Fibroblast of skin of abdomen (primary cell): ENCODE measurements at regions not wholly inside any gene's neighbourhood (a gene's known extent, or its start where the extent isn't known, plus 50 kb on each side); places are given as distances from the start of the nearest gene placed in this dataset.
"Not testable (repeated sequence)": the region's sequence is repeated elsewhere in the genome, so short reads cannot be mapped to it uniquely, and the experiment has no call there.

Experiments used
- DNase-seq: peaks from one replicate; pipeline ENCODE4 v3.0.0-alpha.2; 2013

DNA sequence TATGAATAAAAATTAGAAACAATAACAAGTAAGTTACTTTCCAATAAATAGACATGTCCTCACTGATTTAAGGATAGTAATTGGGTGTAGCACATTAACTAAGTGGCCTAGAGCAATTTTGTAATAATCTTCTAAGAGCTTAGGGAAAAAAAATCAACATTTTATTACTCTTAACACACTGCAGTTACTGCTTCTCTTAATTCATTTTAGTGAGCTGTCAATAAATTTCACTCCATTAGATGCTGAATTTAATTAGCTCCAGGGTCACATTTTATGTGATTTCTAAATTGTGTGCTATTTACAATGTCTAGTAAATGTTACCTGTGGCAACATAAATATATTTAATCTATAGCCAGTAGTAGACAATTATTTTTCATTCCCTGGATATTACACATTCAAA, 612.0 kb downstream of the C4orf33 start:
- DNase-seq = no peak

DNA sequence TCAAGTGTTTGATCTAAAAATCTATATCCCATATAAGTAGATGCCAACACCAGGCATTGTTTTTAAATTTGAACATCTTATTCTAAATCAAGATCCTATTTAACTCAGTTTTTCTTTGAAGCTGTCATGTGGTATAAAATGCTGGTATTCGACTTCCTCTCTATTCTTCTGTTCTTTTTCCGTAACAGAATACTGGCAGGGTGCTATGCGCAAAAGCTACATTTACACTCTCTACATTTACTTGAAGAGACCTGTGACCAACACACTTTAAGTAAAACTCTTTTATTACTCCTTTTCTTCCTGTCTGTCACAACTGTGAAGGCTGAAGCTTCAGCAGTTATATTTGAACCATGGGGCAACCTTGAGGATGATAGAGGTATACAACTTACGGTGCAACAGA, 612.8 kb downstream of the C4orf33 start:
- no peak for DNase-seq

DNA sequence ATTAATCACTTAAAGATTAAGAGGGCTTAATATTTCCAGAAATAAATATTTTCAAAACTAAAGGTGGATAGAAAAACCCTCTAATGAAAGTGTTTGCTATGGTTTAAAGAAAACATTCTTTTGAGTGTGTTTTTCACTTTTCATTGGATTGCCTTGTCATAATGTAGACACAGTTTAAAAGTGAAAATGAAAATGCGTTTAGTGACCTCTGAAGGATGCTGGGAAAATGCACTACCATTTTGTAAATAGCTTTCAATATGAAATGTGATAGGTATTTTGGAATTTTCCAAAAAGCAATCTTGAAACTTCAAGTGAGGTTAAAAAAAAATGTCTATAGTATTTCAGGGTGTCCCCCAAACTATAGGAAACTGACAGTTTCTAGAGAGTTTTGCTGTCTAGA, 642.2 kb downstream of the C4orf33 start:
- DNase-seq = no peak

DNA sequence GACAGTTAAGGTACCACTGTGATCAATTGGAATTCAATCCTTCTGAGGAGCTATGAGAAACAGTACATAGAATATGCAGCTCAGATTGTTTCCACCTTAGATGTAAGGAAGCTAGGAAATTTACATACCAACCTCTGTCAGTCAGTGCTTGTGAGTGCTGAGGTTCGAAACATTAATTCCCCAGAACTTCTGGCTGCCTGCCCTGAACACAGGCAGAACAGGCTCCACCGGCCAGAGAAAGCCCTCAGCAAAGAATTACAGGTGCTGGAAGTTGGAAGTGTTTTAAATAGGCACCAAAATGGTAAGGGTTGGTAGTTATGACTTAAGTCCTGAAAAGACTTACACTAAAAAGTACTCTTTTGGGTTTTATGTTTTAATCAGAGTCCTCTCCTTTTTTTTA, 651.8 kb downstream of the C4orf33 start:
- DNase-seq = no peak

DNA sequence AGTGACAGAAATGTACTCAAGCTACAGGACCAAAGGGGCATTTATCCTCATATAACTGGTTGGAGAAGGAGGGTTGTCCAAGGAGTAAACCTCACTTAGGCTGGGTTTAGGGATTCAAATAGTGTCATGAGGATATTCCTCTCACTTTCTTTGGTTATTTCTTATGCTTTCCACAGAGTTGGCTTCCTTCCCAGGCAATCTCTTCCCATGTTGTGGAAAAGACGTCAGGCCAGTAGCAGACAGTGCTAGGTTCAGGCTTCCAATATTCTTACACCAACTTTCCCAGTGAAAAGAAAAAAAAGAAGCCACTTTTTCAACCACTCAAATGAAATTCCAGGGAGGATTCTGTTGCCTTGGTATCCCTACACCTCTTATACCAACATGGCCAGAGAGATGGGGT, 653.0 kb downstream of the C4orf33 start:
- DNase-seq = no peak

DNA sequence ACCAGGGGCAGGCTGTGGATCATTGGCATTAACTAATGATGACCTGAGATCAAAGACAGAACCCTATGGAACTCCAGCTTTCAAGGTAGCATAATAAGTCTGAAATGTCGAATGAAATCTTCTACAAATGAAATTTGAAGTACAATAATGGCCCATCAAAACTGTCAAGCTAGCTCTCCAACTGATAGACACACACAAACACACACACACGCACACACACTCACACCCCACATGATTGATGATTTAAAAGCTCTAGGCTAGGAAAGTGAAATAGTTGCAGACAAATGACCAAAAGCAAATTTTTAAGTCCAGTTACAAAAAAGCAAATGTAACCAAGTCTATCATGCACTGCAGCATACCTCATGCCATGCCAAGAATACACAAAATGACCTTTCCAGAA, 655.7 kb downstream of the C4orf33 start:
- DNase-seq = no peak

DNA sequence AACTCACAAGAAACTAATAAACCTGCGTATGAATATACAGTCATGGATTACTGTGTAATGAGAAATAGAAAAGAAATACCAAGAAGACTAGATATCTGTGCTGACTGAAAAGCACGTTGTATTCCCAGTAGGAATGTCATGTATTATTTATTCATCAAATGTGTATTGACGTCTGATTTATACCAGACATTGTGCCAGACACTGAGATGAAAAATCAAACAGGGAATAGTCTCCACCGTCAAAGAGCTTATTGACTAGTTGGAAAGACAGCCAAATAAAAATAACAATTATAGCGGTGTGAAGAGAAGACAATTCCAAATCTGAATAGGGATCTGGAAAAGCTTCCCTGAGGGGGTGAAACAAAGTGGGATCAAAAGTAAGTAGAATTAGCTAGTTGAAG, 687.6 kb downstream of the C4orf33 start:
- no peak for DNase-seq

DNA sequence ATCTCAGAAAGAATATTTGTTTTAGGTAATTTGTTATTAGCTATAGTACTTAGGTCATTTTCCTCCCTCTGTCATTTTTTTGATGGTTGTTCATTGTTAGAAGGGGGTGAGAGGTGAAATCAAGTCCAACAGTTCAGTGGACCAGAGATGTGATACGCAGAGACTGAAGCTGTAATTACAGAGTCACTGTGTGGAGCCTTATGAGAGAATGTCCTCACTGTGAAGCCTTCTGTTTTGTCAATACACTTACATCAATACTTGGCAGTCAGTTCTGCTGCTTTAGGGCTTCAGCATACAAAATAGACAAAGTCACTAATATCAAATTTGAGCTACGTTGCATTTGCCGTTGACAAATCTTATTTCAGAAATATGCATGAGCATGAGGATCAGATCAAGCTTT, 692.5 kb downstream of the C4orf33 start:
- DNase-seq = no peak

DNA sequence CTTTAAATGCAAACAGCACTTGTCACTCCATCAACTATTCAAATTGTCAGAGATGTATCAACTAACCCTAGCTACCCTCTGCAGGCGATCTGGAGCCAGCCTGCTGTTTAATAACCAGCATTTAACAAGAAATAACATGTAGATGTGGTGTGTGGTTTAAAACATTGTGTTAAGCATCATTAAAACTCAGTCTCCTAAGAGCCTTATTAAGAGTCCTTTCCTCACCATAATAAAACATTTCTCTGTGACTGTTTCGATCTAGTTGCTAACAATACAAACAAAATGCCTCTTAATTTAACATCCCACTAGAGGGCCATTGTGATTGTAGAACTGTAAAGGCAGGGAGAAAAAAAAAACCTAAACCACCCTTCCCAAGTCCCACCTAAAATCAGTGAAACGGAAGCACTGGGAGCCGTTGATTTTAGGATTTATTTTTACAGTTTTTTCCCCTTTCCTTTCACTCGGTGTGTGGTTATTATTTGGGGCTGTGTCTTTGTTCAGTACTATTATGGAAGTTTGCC, 708.6 kb downstream of the C4orf33 start:
- DNase-seq = no peak

DNA sequence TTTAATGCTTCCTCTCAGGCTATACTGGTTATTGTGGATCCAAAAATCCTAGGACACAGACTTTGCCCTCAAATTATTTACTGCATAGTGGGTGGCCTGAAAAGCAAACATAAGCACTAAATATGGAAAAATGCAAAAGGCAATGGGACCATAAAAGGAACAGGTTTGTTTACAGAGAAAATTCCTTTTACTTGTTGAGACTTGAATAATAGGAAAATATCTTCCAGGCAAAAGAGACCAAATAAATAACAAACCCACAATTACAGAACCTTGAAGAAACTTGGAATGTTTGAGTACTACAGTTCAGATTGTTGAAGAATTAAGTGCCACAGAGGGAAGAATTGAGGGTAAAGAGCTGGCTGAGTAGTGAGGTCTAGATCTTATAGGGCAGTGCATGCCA, 711.0 kb downstream of the C4orf33 start:
- DNase-seq = no peak

DNA sequence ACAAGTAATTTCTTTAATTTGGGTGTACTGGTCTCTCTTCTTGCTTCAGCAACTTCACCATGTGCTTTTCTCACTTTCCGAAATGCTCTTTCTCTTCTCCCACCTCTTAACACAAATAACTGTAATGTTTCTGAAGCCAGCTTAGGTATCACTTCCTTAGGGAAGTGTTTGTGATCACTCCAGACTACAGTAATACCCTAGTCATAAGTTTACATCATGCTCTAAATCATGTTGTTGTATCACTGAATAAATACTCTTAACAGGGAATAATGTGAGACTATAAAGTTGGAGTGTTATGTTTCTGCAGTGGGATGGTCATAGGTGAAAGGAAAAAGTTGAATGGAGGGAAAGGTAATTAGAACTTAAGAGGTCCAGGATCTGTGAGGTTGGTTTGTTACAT, 712.3 kb downstream of the C4orf33 start:
- no peak for DNase-seq

DNA sequence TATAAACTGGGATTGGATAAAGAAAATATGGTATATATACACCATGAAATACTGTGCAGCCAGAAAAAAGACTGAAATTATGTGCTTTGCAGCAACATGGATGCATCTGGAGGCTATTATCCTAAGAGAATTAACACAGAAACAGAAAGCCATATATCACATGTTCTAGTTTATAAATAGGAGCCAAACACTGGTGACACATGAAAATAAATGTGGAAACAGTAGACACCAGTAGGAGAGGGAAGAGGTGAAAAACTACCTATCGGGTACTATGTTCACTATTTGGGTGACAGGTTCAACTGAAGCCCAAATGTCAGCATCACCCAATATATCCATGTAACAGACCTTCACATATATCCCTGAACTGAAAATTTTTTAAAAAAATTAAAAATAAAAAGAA, 725.1 kb downstream of the C4orf33 start:
- no peak for DNase-seq

DNA sequence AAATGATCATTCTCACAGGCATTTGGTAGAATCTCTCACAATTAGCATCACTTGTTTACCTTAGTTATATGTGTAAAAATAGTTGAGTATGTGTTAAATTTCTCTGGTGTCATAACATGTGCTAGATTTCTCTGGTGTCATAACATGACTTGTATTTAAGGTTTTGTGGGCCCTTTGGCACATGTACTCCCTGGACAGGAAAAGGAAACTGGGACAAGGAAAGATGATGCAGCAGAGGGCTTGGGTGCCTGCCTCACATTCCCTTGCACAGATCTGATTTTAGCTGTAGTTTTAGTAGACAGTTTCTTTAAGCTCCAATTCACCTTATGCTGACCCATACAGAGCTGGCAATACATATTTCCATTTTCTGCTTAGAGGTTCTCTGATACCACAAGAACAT, 726.0 kb downstream of the C4orf33 start:
- no peak for DNase-seq

DNA sequence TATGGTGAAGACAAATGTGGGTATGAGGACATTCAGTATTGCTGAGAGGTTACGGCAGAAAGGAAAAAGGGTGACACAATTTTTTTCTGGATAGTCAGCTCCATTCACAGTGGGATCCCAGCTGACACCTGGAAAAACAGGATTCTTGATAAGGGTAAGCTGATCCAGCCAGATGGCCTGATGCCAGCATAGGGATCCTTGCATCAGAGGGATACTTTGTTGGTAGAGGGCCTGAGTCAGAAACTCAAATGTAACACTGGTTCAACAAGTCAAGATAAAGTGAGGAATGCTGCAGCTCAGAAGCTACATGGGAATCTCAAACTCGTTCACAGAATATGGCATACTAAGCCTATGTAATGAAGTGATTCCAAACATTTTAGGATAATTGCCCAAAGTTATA, 726.7 kb downstream of the C4orf33 start:
- peak; percentile 10 for DNase-seq

DNA sequence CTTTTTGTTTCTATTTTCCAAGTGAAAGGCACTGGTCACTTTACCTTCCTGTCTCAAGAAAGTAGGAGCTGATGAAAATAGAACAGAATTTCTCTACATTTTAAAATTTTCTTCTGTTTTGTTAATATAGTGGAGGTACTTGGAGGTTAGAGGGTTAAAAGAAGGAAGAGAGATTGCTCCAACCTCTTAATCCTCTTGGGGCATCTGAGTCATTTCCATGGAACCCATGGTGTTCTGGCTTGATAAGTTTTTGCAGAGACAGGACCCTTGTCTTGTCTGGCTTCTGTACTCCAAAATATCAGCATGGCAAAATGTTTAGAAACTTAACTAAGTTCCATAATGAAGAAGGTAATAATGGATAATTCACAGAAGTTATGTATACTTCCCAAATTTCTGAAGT, 727.2 kb downstream of the C4orf33 start:
- DNase-seq = no peak

DNA sequence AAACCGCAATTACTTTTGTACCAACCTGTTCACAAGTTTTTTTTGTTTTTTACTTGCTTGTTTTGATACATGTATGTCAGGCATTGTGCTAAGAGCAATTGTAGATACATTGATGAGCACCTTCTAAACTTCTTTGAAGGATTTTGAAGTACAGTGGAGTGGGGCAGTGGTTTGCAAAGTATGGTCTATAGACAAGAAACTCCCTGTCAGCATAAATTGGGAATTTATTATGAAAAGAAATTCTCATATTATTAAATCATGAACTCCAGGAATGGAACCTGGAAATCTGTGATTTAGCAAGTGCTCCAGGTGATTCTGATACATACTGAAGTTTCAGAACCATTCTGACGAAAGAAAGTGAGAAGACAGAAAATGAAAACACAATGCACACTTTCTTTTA, 733.4 kb downstream of the C4orf33 start:
- no peak for DNase-seq

DNA sequence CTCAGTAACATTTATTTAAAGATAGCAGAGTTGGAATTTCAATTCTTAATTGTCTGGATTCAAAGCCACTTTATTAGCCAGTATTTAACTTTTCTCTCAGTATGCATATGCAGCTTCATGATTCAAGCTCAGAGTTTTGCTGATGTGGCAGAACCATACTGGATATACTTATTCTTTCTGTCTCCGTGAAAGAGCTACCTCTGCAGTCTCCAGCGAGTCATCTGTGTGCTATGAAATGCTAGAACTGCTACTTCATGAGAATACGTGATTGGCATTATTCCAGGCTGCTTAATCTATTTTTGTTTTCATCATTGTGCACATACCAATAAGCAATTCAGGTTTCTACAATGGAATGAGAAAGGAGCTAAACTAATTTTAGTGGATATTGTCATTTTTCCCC, 743.7 kb downstream of the C4orf33 start:
- DNase-seq = peak; percentile 0

DNA sequence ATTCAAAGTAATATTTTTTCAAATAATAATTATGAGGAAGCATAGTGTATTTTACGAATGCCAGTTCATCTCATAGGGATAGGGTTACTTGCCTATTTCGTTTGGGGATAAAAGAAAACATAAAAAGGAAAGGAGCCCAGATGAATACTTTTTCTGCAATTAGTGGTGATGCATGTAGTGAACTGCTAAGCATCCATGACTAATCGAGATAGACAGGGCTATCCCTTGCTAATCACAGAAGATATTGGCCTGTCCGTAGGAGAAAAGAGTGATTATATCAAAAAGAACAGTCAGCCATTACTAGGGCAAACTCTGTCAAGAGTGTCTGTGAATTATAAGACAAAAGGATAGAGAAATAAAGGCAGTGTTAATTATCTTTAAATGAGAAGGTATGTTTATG, 746.1 kb downstream of the C4orf33 start:
- no peak for DNase-seq

DNA sequence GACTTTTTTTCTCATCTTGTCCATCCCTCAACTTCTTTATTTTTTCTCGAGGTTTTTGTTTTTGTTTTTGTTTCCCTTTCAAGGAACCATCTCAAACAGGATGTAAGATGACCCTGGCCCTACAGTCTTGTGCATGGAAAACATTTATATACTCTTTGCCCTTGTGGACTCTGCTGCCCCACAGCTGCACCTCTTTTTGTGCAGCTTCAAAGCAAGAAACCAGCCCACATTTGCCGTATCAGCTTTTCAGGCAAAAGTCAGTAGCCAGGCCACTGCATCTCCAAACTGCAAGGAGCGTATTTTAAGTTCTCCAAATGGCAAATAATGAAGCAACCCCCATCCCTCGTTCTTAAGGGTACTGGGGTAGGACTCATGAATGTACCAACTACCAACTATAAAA, 756.5 kb downstream of the C4orf33 start:
- no peak for DNase-seq

DNA sequence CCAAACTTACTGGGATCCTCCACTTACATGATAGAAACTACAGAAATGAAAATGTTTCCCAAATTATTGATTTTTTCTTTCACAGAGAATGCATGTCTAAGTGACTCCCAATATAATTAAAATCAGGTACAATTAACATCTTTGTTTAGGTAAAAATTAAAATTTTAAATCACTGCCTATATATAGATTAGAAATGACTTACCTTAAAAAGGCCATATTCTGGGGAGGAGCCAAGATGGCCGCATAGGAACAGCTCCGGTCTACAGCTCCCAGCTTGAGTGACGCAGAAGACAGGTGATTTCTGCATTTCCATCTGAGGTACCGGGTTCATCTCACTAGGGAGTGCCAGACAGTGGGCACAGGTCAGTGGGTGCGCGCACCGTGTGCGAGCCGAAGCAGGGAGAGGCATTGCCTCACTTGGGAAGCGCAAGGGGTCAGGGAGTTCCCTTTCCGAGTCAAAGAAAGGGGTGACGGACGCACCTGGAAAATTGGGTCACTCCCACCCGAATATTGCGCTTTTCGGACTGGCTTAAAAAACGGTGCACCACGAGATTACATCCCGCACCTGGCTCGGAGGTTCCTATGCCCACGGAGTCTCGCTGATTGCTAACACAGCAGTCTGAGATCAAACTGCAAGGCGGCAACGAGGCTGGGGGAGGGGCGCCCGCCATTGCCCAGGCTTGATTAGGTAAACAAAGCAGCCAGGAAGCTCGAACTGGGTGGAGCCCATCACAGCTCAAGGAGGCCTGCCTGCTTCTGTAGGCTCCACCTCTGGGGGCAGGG, 757.9 kb downstream of the C4orf33 start:
- not testable (repeated sequence) for DNase-seq

DNA sequence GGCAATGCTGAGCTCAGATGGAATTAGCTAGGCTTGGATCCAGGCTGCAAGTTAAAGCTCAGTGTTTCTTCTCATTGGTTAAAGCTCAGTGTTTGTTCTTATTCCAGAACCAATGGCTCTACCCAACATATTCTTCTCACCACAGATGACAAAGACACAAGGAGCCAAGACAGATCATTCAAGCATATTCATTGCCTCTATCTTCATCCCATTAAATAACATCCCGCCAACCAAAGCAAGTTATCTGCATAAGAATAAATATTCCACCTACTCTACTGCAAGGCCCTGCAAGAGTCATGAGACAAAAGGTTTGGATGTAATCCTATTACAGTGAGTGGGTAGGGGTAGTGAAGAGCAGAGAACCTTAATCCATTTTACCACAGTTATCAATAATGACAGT, 766.5 kb downstream of the C4orf33 start:
- DNase-seq = no peak

DNA sequence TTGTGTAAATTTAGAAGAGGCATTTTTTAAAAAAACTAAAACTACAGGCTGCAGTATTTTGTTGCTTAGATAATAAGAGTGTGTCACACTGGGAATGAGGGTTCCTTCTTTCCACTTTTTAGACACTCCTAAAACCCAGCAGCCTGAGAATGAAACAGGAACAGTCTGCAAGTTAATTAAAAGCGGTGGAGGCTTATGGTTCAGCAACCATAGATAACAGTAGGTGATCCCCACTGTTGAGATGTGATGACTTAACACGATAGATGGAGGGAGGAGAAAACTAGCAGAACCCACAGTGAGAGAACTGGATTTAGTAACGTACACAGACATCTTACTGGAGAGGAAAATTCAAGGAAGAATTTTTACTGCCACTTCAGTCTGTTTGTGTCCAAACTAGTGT, 767.3 kb downstream of the C4orf33 start:
- no peak for DNase-seq

DNA sequence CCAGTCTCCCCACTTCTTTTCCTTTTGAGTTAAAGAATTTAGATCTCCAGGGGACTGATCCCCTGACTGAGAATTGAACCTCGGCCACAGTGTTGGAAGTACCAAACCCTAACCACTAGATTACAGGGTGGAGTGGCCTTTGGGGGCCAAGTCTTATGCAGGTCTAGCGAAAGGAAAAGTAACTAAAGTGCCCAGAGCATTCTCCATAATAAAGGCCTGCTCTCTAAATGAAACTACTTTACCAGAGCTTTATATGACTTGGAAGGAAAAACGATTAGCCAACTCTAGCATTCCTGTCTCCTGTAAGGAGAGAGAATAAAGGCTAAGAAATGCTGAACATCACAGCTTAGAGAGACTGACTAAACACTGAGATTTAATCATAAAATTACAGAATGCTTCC, 788.0 kb downstream of the C4orf33 start:
- no peak for DNase-seq

DNA sequence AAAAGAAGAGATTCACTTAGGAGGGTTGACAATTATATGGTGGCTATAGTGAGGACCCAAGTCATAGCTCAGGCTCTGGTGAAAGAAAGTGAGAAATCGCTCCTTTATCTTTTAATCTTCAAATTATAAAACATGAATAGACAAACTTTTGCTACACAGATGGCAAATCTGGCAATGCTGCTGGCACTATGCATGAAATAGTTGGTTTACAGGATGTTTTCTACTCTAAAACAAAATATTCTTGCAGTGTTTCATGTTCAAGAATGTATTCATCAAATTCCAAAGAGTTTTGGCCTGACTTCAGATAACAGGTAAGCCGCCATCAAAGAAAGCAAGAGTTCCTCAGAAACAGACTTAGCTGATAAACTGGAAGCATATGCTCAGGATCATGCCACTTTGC, 801.2 kb downstream of the C4orf33 start:
- DNase-seq = no peak

DNA sequence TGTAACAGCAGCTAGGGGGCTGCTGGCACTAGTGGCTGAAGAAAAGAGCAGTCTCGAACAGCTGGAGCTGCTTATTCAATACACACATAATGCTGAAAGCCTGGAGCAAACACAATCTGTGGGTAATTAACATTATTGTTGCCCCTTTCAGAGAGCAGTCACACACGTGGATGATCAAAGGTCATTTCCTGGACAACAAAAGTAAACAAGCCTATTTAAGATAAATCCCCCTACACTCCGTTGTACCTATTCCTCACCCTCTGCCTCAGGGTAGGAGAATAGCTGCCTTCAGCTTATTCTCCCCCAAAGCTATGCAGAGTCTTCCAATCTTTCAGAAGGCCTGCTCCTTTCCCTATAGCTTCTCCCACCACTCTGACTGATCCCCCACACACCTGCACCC, 803.9 kb downstream of the C4orf33 start:
- DNase-seq = no peak
